ENCODE measurements at regions not wholly inside any gene's neighbourhood (a gene's known extent, or its start where the extent isn't known, plus 50 kb on each side); places are given as distances from the start of the nearest gene placed in this dataset.

- peaks cover 19% of the 10 kb centered on the region for H3K27me3 Mint-ChIP-seq
- H3K27ac Mint-ChIP-seq, result no peak overlapping the region
- no peak overlapping the region for H3K4me3 Mint-ChIP-seq
- no peaks in the 10 kb centered on the region for H3K4me1 Mint-ChIP-seq (ENCODE audit: unreplicated experiment)
- H3K36me3 Mint-ChIP-seq, result no peaks in the 10 kb centered on the region
- TF ChIP-seq CTCF (conservative IDR thresholded peaks at IDR 0.05), result no peak
- no peaks in the 10 kb centered on the region for H3K9me3 Mint-ChIP-seq
- no peak for DNase-seq (ENCODE audit: extremely low spot score, unreplicated experiment)
These were observed 102.1 kb upstream of the PRR20G start for GRCh38 chr3:127389913-127390312.

GRCh38 chr3:127389420-127389819, 101.6 kb upstream of the PRR20G start:
- TF ChIP-seq CTCF (conservative IDR thresholded peaks at IDR 0.05), result no peak
- no peaks in the 10 kb centered on the region for H3K9me3 Mint-ChIP-seq
- H3K27me3 Mint-ChIP-seq, result peaks cover 19% of the 10 kb centered on the region
- no peak overlapping the region for H3K27ac Mint-ChIP-seq
- DNase-seq (ENCODE audit: extremely low spot score, unreplicated experiment), result no peak
- no peak overlapping the region for H3K4me3 Mint-ChIP-seq
- H3K36me3 Mint-ChIP-seq, result no peaks in the 10 kb centered on the region
- H3K4me1 Mint-ChIP-seq (ENCODE audit: unreplicated experiment), result no peaks in the 10 kb centered on the region

GRCh38 chr3:127388427-127388826, 100.6 kb upstream of the PRR20G start:
- no peaks in the 10 kb centered on the region for H3K36me3 Mint-ChIP-seq
- no peak for DNase-seq (ENCODE audit: extremely low spot score, unreplicated experiment)
- TF ChIP-seq CTCF (conservative IDR thresholded peaks at IDR 0.05), result no peak
- no peak overlapping the region for H3K27ac Mint-ChIP-seq
- H3K4me1 Mint-ChIP-seq (ENCODE audit: unreplicated experiment), result no peaks in the 10 kb centered on the region
- H3K4me3 Mint-ChIP-seq, result no peak overlapping the region
- H3K27me3 Mint-ChIP-seq, result peaks cover 24% of the 10 kb centered on the region
- no peaks in the 10 kb centered on the region for H3K9me3 Mint-ChIP-seq

GRCh38 chr3:127387556-127388153, 99.8 kb upstream of the PRR20G start:
- TF ChIP-seq CTCF (conservative IDR thresholded peaks at IDR 0.05), result no peak
- no peak for DNase-seq (ENCODE audit: extremely low spot score, unreplicated experiment)
- no peak overlapping the region for H3K4me3 Mint-ChIP-seq
- no peaks in the 10 kb centered on the region for H3K4me1 Mint-ChIP-seq (ENCODE audit: unreplicated experiment)
- peaks cover 4% of the 10 kb centered on the region for H3K9me3 Mint-ChIP-seq
- H3K27ac Mint-ChIP-seq, result no peak overlapping the region
- H3K36me3 Mint-ChIP-seq, result no peaks in the 10 kb centered on the region
- peaks cover 23% of the 10 kb centered on the region for H3K27me3 Mint-ChIP-seq

GRCh38 chr3:127387119-127387518, 99.3 kb upstream of the PRR20G start:
- no peak for TF ChIP-seq CTCF (conservative IDR thresholded peaks at IDR 0.05)
- H3K27ac Mint-ChIP-seq, result no peak overlapping the region
- peaks cover 5% of the 10 kb centered on the region for H3K9me3 Mint-ChIP-seq
- H3K4me3 Mint-ChIP-seq, result no peak overlapping the region
- H3K27me3 Mint-ChIP-seq, result peaks cover 24% of the 10 kb centered on the region
- DNase-seq (ENCODE audit: extremely low spot score, unreplicated experiment), result no peak
- H3K4me1 Mint-ChIP-seq (ENCODE audit: unreplicated experiment), result no peaks in the 10 kb centered on the region
- no peaks in the 10 kb centered on the region for H3K36me3 Mint-ChIP-seq

- H3K36me3 Mint-ChIP-seq, result no peaks in the 10 kb centered on the region
- peaks cover 29% of the 10 kb centered on the region for H3K27me3 Mint-ChIP-seq
- no peaks in the 10 kb centered on the region for H3K4me1 Mint-ChIP-seq (ENCODE audit: unreplicated experiment)
- peaks cover 9% of the 10 kb centered on the region for H3K9me3 Mint-ChIP-seq
- no peak overlapping the region for H3K27ac Mint-ChIP-seq
- no peak for TF ChIP-seq CTCF (conservative IDR thresholded peaks at IDR 0.05)
- DNase-seq (ENCODE audit: extremely low spot score, unreplicated experiment), result no peak
- no peak overlapping the region for H3K4me3 Mint-ChIP-seq
These were observed 98.6 kb upstream of the PRR20G start for GRCh38 chr3:127386490-127386889.
